Breast epithelium (tissue), 3 donors: ENCODE measurements at regions not wholly inside any gene's neighbourhood (a gene's known extent, or its start where the extent isn't known, plus 50 kb on each side); places are given as distances from the start of the nearest gene placed in this dataset.

Experiments
- CTCF ChIP-seq, 3 donors: fragments of 450-650 bp; IDR thresholded peaks; one replicate each; pipeline ENCODE4 v1.5.1; 2016 to 2017; ENCODE audit warnings: antibody characterized with exemption in 3 of 3, mild to moderate bottlenecking in 3 of 3, moderate library complexity in 3 of 3
- POLR2A ChIP-seq: fragments of 450-650 bp; IDR thresholded peaks from one replicate; pipeline ENCODE4 v1.6.1; 2016; ENCODE audit warnings: antibody characterized with exemption, mild to moderate bottlenecking, moderate library complexity
- POLR2AphosphoS5 ChIP-seq, 3 donors: sonication (generic); formaldehyde crosslinking; IDR thresholded peaks; one replicate each; pipeline ENCODE4 v1.6.1; 2017; ENCODE audit warnings: antibody characterized with exemption in 3 of 3

GRCh38 chr7:53812135-53812534 lies 730.0 kb upstream of the VSTM2A start:
- TF ChIP-seq CTCF (IDR thresholded peaks at IDR 0.05) (no peak), POLR2A (no peak), POLR2AphosphoS5 (IDR thresholded peaks at IDR 0.05) (no peak)
